Upper lobe of left lung (tissue), 4 donors: ENCODE measurements at regions not wholly inside any gene's neighbourhood (a gene's known extent, or its start where the extent isn't known, plus 50 kb on each side); places are given as distances from the start of the nearest gene placed in this dataset.

Experiments
- EP300 ChIP-seq, 4 donors: sonication (generic); formaldehyde crosslinking; IDR thresholded peaks; one replicate each; pipeline ENCODE4 v1.5.1; 2017; ENCODE audit warnings: antibody characterized with exemption in 4 of 4, control low read depth in 2 of 4
- TF ChIP-seq, protein P1 (sequence below), 6 experiments: fragments of 450-650 bp in 4 of 6; fragments of 200-600 bp in 2 of 6; sonication (generic) in 2 of 6; IDR thresholded peaks; one replicate each; pipeline ENCODE4 v1.5.1; 2016 to 2019; ENCODE audit warnings: antibody characterized with exemption in 6 of 6

DNA sequence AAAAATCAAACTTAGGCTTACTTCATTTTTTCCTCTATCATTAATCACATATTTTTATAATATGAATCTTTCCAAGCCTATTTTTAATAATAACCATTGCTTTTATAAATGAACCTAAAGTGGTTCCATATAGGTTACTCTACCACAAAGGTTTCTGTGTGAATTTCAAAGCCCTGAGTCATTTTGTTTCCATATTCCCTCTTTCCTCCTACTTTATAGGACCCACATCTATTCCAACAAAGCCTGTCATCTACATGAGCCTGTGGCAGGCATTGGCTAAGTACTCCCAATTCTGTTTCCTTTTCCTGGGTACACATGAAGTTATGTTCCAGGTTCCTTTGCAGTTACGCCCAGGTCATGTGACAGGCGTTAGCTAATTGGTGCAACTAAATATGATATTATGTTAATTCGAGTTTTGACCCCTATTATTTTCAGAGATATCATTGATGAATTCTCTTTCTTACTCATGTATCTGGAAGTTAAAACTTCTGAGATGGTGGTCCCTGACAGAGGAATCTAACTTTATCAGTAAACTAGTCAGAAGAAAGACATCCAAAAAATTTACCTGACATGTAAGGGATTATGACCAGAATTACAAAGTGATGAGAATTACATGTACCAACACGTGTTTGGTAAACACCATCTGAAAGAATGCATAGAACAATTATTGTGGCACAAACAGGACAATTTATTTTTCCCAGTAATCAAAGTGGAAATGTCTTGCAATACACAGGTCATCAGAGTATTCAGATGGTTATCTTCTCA is 1264.0 kb upstream of the CNTN5 start:
- TF ChIP-seq, protein P1, sequence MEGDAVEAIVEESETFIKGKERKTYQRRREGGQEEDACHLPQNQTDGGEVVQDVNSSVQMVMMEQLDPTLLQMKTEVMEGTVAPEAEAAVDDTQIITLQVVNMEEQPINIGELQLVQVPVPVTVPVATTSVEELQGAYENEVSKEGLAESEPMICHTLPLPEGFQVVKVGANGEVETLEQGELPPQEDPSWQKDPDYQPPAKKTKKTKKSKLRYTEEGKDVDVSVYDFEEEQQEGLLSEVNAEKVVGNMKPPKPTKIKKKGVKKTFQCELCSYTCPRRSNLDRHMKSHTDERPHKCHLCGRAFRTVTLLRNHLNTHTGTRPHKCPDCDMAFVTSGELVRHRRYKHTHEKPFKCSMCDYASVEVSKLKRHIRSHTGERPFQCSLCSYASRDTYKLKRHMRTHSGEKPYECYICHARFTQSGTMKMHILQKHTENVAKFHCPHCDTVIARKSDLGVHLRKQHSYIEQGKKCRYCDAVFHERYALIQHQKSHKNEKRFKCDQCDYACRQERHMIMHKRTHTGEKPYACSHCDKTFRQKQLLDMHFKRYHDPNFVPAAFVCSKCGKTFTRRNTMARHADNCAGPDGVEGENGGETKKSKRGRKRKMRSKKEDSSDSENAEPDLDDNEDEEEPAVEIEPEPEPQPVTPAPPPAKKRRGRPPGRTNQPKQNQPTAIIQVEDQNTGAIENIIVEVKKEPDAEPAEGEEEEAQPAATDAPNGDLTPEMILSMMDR (IDR thresholded peaks at IDR 0.05): no peak
- TF ChIP-seq EP300 (IDR thresholded peaks at IDR 0.05): no peak
